WTC11 (cell line): ENCODE measurements at regions not wholly inside any gene's neighbourhood (a gene's known extent, or its start where the extent isn't known, plus 50 kb on each side); places are given as distances from the start of the nearest gene placed in this dataset.

ENCODE experiments used
- ATAC-seq: fragments of 200-7000 bp; cut with Tn5 transposase; 2 replicates; pipeline ENCODE4 v1.10.0; 2021; ENCODE audit warnings: mild to moderate bottlenecking, moderate library complexity
- CTCF ChIA-PET: fragments of 300-600 bp; sonication (Branson Sonifier 250); formaldehyde crosslinking; loops from one replicate; lab custom pipeline; 2021; ENCODE audit warnings: antibody characterized with exemption; lab: Charles Lee
- POLR2A ChIA-PET: fragments of 350-600 bp; sonication (Branson Sonifier 250); formaldehyde crosslinking; loops from one replicate; lab custom pipeline; 2021; ENCODE audit warnings: antibody characterized with exemption; lab: Charles Lee
- DNase-seq: peaks from one replicate; pipeline ENCODE4 v3.0.0; 2021; ENCODE audit warnings: low spot score
- H3K27ac Mint-ChIP-seq: 2 replicates; pipeline ENCODE4 v1.8.0; 2021; ENCODE audit warnings: mixed read lengths
- H3K27me3 Mint-ChIP-seq: 2 replicates; pipeline ENCODE4 v1.8.0; 2021; ENCODE audit warnings: low read depth, mild to moderate bottlenecking, moderate library complexity, mixed read lengths
- H3K36me3 Mint-ChIP-seq: 2 replicates; pipeline ENCODE4 v1.8.0; 2021; ENCODE audit warnings: mixed read lengths
- H3K4me1 Mint-ChIP-seq: 2 replicates; pipeline ENCODE4 v1.8.0; 2022; ENCODE audit warnings: mixed read lengths
- H3K4me3 Mint-ChIP-seq: 2 replicates; pipeline ENCODE4 v1.8.0; 2021; ENCODE audit warnings: mild to moderate bottlenecking, moderate library complexity, mixed read lengths
- H3K9me3 Mint-ChIP-seq: 2 replicates; pipeline ENCODE4 v1.8.0; 2021; ENCODE audit warnings: mixed read lengths
- AR ChIP-seq: fragments of 250-450 bp; sonication (Bioruptor Pico); IDR thresholded peaks from 2 replicates; pipeline ENCODE4 v1.9.0; 2021; ENCODE audit warnings: mild to moderate bottlenecking
- EMX1 ChIP-seq: fragments of 250-450 bp; sonication (Bioruptor Pico); IDR thresholded peaks from 2 replicates; pipeline ENCODE4 v1.8.0; 2021; ENCODE audit warnings: mild to moderate bottlenecking
- FOXJ3 ChIP-seq: sonication (generic); formaldehyde crosslinking; IDR thresholded peaks from 2 replicates; pipeline ENCODE4 v1.9.0; 2021; ENCODE audit warnings: missing genetic modification reagents, mild to moderate bottlenecking, borderline replicate concordance
- FOXP4 ChIP-seq: sonication (generic); formaldehyde crosslinking; IDR thresholded peaks from 2 replicates; pipeline ENCODE4 v1.8.0; 2022; ENCODE audit warnings: mild to moderate bottlenecking, missing genetic modification reagents
- HMGA2 ChIP-seq: fragments of 250-450 bp; sonication (Bioruptor Pico); IDR thresholded peaks from 2 replicates; pipeline ENCODE4 v1.4.0; 2021; ENCODE audit warnings: mild to moderate bottlenecking, moderate library complexity
- IRF1 ChIP-seq: sonication (generic); formaldehyde crosslinking; IDR thresholded peaks from 2 replicates; pipeline ENCODE4 v1.8.0; 2023; ENCODE audit warnings: missing genetic modification reagents
- NFYB ChIP-seq: sonication (generic); formaldehyde crosslinking; conservative IDR thresholded peaks from 2 replicates; pipeline ENCODE4 v1.8.0; 2022; ENCODE audit warnings: low read depth, missing genetic modification reagents
- NR3C1 ChIP-seq: sonication (generic); formaldehyde crosslinking; conservative IDR thresholded peaks from 2 replicates; pipeline ENCODE4 v1.8.1; 2023; ENCODE audit warnings: low read depth, mild to moderate bottlenecking, missing genetic modification reagents
- PRDM15 ChIP-seq: sonication (generic); formaldehyde crosslinking; IDR thresholded peaks from 2 replicates; pipeline ENCODE4 v1.8.0; 2022; ENCODE audit warnings: missing genetic modification reagents
- PRRX2 ChIP-seq: fragments of 250-450 bp; sonication (Bioruptor Pico); IDR thresholded peaks from 2 replicates; pipeline ENCODE4 v1.8.0; 2021; ENCODE audit warnings: mild to moderate bottlenecking
- RELA ChIP-seq: sonication (generic); formaldehyde crosslinking; IDR thresholded peaks from 2 replicates; pipeline ENCODE4 v1.8.1; 2022; ENCODE audit warnings: missing genetic modification reagents, mild to moderate bottlenecking, borderline replicate concordance
- TEAD4 ChIP-seq: sonication (generic); formaldehyde crosslinking; IDR thresholded peaks from 2 replicates; pipeline ENCODE4 v1.8.0; 2022; ENCODE audit warnings: mild to moderate bottlenecking, missing genetic modification reagents
- ZBTB21 ChIP-seq: sonication (generic); formaldehyde crosslinking; IDR thresholded peaks from 2 replicates; pipeline ENCODE4 v1.8.1; 2023; ENCODE audit warnings: mild to moderate bottlenecking, missing genetic modification reagents, borderline replicate concordance
- ZNF219 ChIP-seq: sonication (generic); formaldehyde crosslinking; IDR thresholded peaks from 2 replicates; pipeline ENCODE4 v1.8.0; 2023; ENCODE audit warnings: missing genetic modification reagents, mild to moderate bottlenecking, borderline replicate concordance
- ZNF263 ChIP-seq: sonication (generic); formaldehyde crosslinking; IDR thresholded peaks from 2 replicates; pipeline ENCODE4 v1.8.1; 2022; ENCODE audit warnings: low read depth, mild to moderate bottlenecking, moderate library complexity, missing genetic modification reagents
- ZNF281 ChIP-seq: sonication (generic); formaldehyde crosslinking; IDR thresholded peaks from 2 replicates; pipeline ENCODE4 v1.8.0; 2023; ENCODE audit warnings: mild to moderate bottlenecking, missing genetic modification reagents
- ZNF396 ChIP-seq: fragments of 250-450 bp; sonication (Bioruptor Pico); IDR thresholded peaks from 2 replicates; pipeline ENCODE4 v1.8.0; 2021; ENCODE audit warnings: mild to moderate bottlenecking, moderate library complexity, borderline replicate concordance
- ZNF423 ChIP-seq: fragments of 250-450 bp; sonication (Bioruptor Pico); IDR thresholded peaks from 2 replicates; pipeline ENCODE4 v2.1.2; 2022; ENCODE audit warnings: mild to moderate bottlenecking, moderate library complexity
- ZNF425 ChIP-seq: fragments of 250-450 bp; sonication (Bioruptor Pico); conservative IDR thresholded peaks from 2 replicates; pipeline ENCODE4 v1.9.0; 2021; ENCODE audit warnings: mild to moderate bottlenecking

- ATAC-seq (no peak), DNase-seq (no peak)
- Mint-ChIP-seq H3K4me3 (no peak overlapping the region), H3K9me3 (peaks cover 7% of the 10 kb centered on the region; the same call in 1 of the 2 replicates), H3K27ac (no peak overlapping the region), H3K36me3 (no peaks in the 10 kb centered on the region), H3K27me3 (peaks cover 9% of the 10 kb centered on the region), H3K4me1 (no peaks in the 10 kb centered on the region; the same call in 1 of the 2 replicates)
- ChIA-PET CTCF (no interaction called here), POLR2A (no interaction called here)
- TF ChIP-seq FOXJ3 (CRISPR knock-in tag) (no peak), ZBTB21 (CRISPR knock-in tag) (no peak), HMGA2 (CRISPR knock-in tag) (no peak)
These were observed 221.3 kb upstream of the CST7 start for GRCh38 chr20:24727795-24728194.

GRCh38 chr20:24729896-24730605 is 219.0 kb upstream of the CST7 start:
- no peak for ATAC-seq
- ChIA-PET POLR2A (no interaction called here), CTCF (interaction anchor here (0.6 kb wide), 1 partner anchor 51 kb away, joined by 3 read pairs; no protein-coding TSS in a partner anchor)
- H3K27ac Mint-ChIP-seq, result no peak overlapping the region
- H3K36me3 Mint-ChIP-seq, result no peaks in the 10 kb centered on the region
- peaks cover 4% of the 10 kb centered on the region for H3K27me3 Mint-ChIP-seq
- no peak overlapping the region for H3K4me3 Mint-ChIP-seq
- no peak for DNase-seq
- H3K9me3 Mint-ChIP-seq, result peaks cover 7% of the 10 kb centered on the region; the same call in 1 of the 2 replicates
- H3K4me1 Mint-ChIP-seq, result peaks cover 2% of the 10 kb centered on the region
- no peak for TF ChIP-seq ZNF219
- no peak for TF ChIP-seq AR (CRISPR knock-in tag)
- TF ChIP-seq RELA, result no peak
- TF ChIP-seq EMX1 (CRISPR knock-in tag), result no peak
- no peak for TF ChIP-seq ZNF396 (CRISPR knock-in tag)
- no peak for TF ChIP-seq NFYB (CRISPR knock-in tag)
- no peak for TF ChIP-seq FOXP4 (CRISPR knock-in tag)
- TF ChIP-seq PRDM15 (CRISPR knock-in tag), result no peak
- TF ChIP-seq IRF1, result no peak
- TF ChIP-seq ZNF423 (CRISPR knock-in tag), result no peak
- TF ChIP-seq ZNF425 (CRISPR knock-in tag), result no peak
- TF ChIP-seq PRRX2 (CRISPR knock-in tag), result no peak
- TF ChIP-seq NR3C1 (CRISPR knock-in tag), result no peak
- no peak for TF ChIP-seq ZNF263 (CRISPR knock-in tag)
- no peak for TF ChIP-seq ZNF281 (CRISPR knock-in tag)
- TF ChIP-seq TEAD4, result no peak
